Middle frontal gyrus (tissue), 1 donor: ENCODE measurements at regions not wholly inside any gene's neighbourhood (a gene's known extent, or its start where the extent isn't known, plus 50 kb on each side); places are given as distances from the start of the nearest gene placed in this dataset.
"Not testable (repeated sequence)": the region's sequence is repeated elsewhere in the genome, so short reads cannot be mapped to it uniquely, and the experiment has no call there.

ENCODE experiments used
- DNase-seq: peaks from one replicate; pipeline ENCODE4 v3.0.0-alpha.2; 2015; ENCODE audit warnings: low spot score; ENCODE audit errors: extremely low spot score

GRCh38 chr2:65960953-65961352 lies 474.0 kb upstream of the MEIS1 start:
- no peak for DNase-seq

- no peak for DNase-seq
Measured at GRCh38 chr2:65957886-65958285, 477.0 kb upstream of the MEIS1 start.

GRCh38 chr2:65957454-65957853 lies 477.5 kb upstream of the MEIS1 start:
- DNase-seq = no peak

GRCh38 chr2:65955259-65955658 lies 479.7 kb upstream of the MEIS1 start:
- no peak for DNase-seq

- DNase-seq = no peak
Measured at GRCh38 chr2:65952966-65953761, 481.8 kb upstream of the MEIS1 start.

- DNase-seq = no peak
Measured at GRCh38 chr2:65944213-65944612, 490.7 kb upstream of the MEIS1 start.

- no peak for DNase-seq
Measured at GRCh38 chr2:65943099-65943786, 491.7 kb upstream of the MEIS1 start.

GRCh38 chr2:65940856-65941255 lies 494.1 kb upstream of the MEIS1 start:
- no peak for DNase-seq

- no peak for DNase-seq
Measured at GRCh38 chr2:65939687-65940086, 495.2 kb upstream of the MEIS1 start.

- DNase-seq = no peak
Measured at GRCh38 chr2:65937379-65938160, 497.4 kb upstream of the MEIS1 start.

GRCh38 chr2:65934992-65935629 lies 499.8 kb upstream of the MEIS1 start:
- DNase-seq = no peak

- no peak for DNase-seq
Measured at GRCh38 chr2:65932571-65932970, 500.2 kb upstream of the SPRED2 start.

GRCh38 chr2:65931056-65931455 lies 498.7 kb upstream of the SPRED2 start:
- DNase-seq = no peak

- no peak for DNase-seq
Measured at GRCh38 chr2:65930259-65930658, 497.9 kb upstream of the SPRED2 start.

GRCh38 chr2:65929664-65930063 lies 497.3 kb upstream of the SPRED2 start:
- not testable (repeated sequence) for DNase-seq

GRCh38 chr2:65922794-65923193 lies 490.4 kb upstream of the SPRED2 start:
- DNase-seq = no peak

- DNase-seq = no peak
Measured at GRCh38 chr2:65922030-65922429, 489.6 kb upstream of the SPRED2 start.

- DNase-seq = no peak
Measured at GRCh38 chr2:65921116-65921515, 488.7 kb upstream of the SPRED2 start.

GRCh38 chr2:65920659-65921058 lies 488.3 kb upstream of the SPRED2 start:
- DNase-seq = no peak

GRCh38 chr2:65919550-65920188 lies 487.3 kb upstream of the SPRED2 start:
- no peak for DNase-seq

- DNase-seq = no peak
Measured at GRCh38 chr2:65918760-65919187, 486.4 kb upstream of the SPRED2 start.
